GM12878 (cell line): ENCODE measurements at regions not wholly inside any gene's neighbourhood (a gene's known extent, or its start where the extent isn't known, plus 50 kb on each side); places are given as distances from the start of the nearest gene placed in this dataset.

Experiments used
- ATAC-seq: fragments of 200-7000 bp; cut with Tn5 transposase; 3 replicates; pipeline ENCODE4 v1.9.1; 2020; ENCODE audit warnings: mild to moderate bottlenecking, moderate library complexity
- BruUV-seq: library from RNA; stranded (reverse); fragments of 400-500 nt; replicated peaks from 2 replicates; lab custom pipeline; 2021; lab: Mats Ljungman, UMichigan
- CTCF ChIA-PET: fragments of 300-600 bp; sonication (Branson Sonifier 250); formaldehyde crosslinking; extraction: SDS; loops from one replicate; lab custom pipeline; 2021; ENCODE audit warnings: inconsistent platforms; lab: Yijun Ruan, JAX
- POLR2A ChIA-PET: fragments of 350-600 bp; formaldehyde crosslinking; extraction: SDS; loops from one replicate; lab custom pipeline; 2021; ENCODE audit warnings: inconsistent platforms; lab: Charles Lee
- RAD21 ChIA-PET: fragments of 300-600 bp; sonication (Branson Sonifier 250); formaldehyde crosslinking; loops from one replicate; lab custom pipeline; 2023; ENCODE audit warnings: antibody characterized with exemption; ENCODE audit not compliant: unreplicated experiment; lab: Charles Lee
- SMC1A ChIA-PET: fragments of 300-600 bp; sonication (Branson Sonifier 250); formaldehyde crosslinking; loops from one replicate; lab custom pipeline; 2023; ENCODE audit not compliant: unreplicated experiment, uncharacterized antibody; lab: Charles Lee
- DNase-seq: peaks from one replicate; pipeline ENCODE4 v3.0.0-alpha.2; 2011; ENCODE audit warnings: low read depth, low spot score
- FAIRE-seq: peaks from 3 replicates; lab custom pipeline; 2011; peaks lifted over from hg19 to GRCh38; lab: Jason Lieb, UNC
- H2AFZ ChIP-seq: 2 replicates; pipeline ENCODE4 v1.6.0; 2011; ENCODE audit warnings: low read depth, low read length, control low read depth; ENCODE audit not compliant: control insufficient read depth
- H3K27ac ChIP-seq: 2 replicates; pipeline ENCODE4 v1.5.1; 2011; ENCODE audit warnings: control low read depth; ENCODE audit not compliant: control insufficient read depth, insufficient read depth
- H3K27me3 ChIP-seq, 2 experiments: replicated peaks in 1 of 2; 2 replicates each; pipeline versions ENCODE4 v1.6.0 to v1.6.1; 2011; ENCODE audit warnings: low read length in 1 of 2; ENCODE audit not compliant: control insufficient read depth in 2 of 2, insufficient read depth in 2 of 2
- H3K36me3 ChIP-seq, 2 experiments: 2 replicates each; pipeline ENCODE4 v1.5.1; 2011; ENCODE audit warnings: low read length in 1 of 2; ENCODE audit not compliant: control insufficient read depth in 2 of 2, insufficient read depth in 2 of 2
- H3K4me1 ChIP-seq: 2 replicates; pipeline ENCODE4 v1.6.1; 2011; ENCODE audit warnings: mild to moderate bottlenecking, low read length, moderate library complexity, mixed read lengths; ENCODE audit not compliant: control insufficient read depth, insufficient read depth
- H3K4me2 ChIP-seq: 2 replicates; pipeline ENCODE4 v1.6.0; 2011; ENCODE audit warnings: control low read depth; ENCODE audit not compliant: control insufficient read depth, insufficient read depth
- H3K4me3 ChIP-seq: fragments of 200-600 bp; sonication (generic); 2 replicates; pipeline ENCODE4 v1.5.1; 2016
- H3K79me2 ChIP-seq: 2 replicates; pipeline ENCODE4 v1.6.0; 2011; ENCODE audit warnings: low read length; ENCODE audit not compliant: control insufficient read depth, insufficient read depth
- H3K9ac ChIP-seq: 2 replicates; pipeline ENCODE4 v1.8.0; 2011; ENCODE audit warnings: low read length, control low read depth, mixed read lengths; ENCODE audit not compliant: control insufficient read depth, insufficient read depth
- H3K9me3 ChIP-seq: replicated peaks from 3 replicates; pipeline ENCODE4 v1.5.1; 2011; ENCODE audit warnings: mild to moderate bottlenecking, low read length; ENCODE audit not compliant: control insufficient read depth, insufficient read depth
- H4K20me1 ChIP-seq: 2 replicates; pipeline ENCODE4 v1.6.0; 2011; ENCODE audit not compliant: control insufficient read depth, insufficient read depth
- BCL3 ChIP-seq: IDR thresholded peaks from 2 replicates; pipeline ENCODE4 v1.6.1; 2011; ENCODE audit warnings: borderline replicate concordance, low read depth, mild to moderate bottlenecking, moderate library complexity, low read length; ENCODE audit not compliant: insufficient read depth, poor library complexity, severe bottlenecking
- CHD1 ChIP-seq: IDR thresholded peaks from 2 replicates; pipeline ENCODE4 v1.6.1; 2012; ENCODE audit warnings: low read depth, low read length, improper control_type of control experiment
- CREB1 ChIP-seq: IDR thresholded peaks from 2 replicates; pipeline ENCODE4 v1.6.1; 2012; ENCODE audit warnings: low read depth, mild to moderate bottlenecking, inconsistent platforms
- FOXK2 ChIP-seq: fragments of 450-650 bp; IDR thresholded peaks from 2 replicates; pipeline ENCODE4 v1.6.1; 2017; ENCODE audit warnings: mild to moderate bottlenecking, moderate library complexity
- SMC3 ChIP-seq: IDR thresholded peaks from 2 replicates; pipeline ENCODE4 v1.6.1; 2011; ENCODE audit warnings: low read length, improper control_type of control experiment, borderline replicate concordance
- TAF1 ChIP-seq: IDR thresholded peaks from 2 replicates; pipeline ENCODE4 v1.6.1; 2011; ENCODE audit warnings: mild to moderate bottlenecking, low read depth, low read length, borderline replicate concordance
- TBL1XR1 ChIP-seq: IDR thresholded peaks from 2 replicates; pipeline ENCODE4 v1.6.1; 2012; ENCODE audit warnings: low read depth, low read length, improper control_type of control experiment
- YBX1 ChIP-seq: fragments of 450-650 bp; IDR thresholded peaks from 2 replicates; pipeline ENCODE4 v1.6.1; 2016; ENCODE audit warnings: antibody characterized with exemption
- ZNF592 ChIP-seq: fragments of 450-650 bp; IDR thresholded peaks from 2 replicates; pipeline ENCODE4 v1.6.1; 2017; ENCODE audit warnings: mild to moderate bottlenecking, moderate library complexity
- WGBS: methylation state at CpG from one replicate; pipeline ENCODE4 v1.1.6; 2016; ENCODE audit warnings: low lambda C conversion rate; ENCODE audit not compliant: insufficient replicate concordance, insufficient coverage; ENCODE audit errors: missing lambda C conversion rate; 5-methylcytosine and 5-hydroxymethylcytosine counted together
- in situ Hi-C: fragments of 300-500 bp; cut with MboI; formaldehyde crosslinking; loops from 9 replicates; pipeline ENCODE4 v1.14.3; 2018; ENCODE audit warnings: mixed read lengths
- intact Hi-C: fragments of 100-400 bp; cut with micrococcal nuclease; formaldehyde crosslinking; loops from one replicate; pipeline ENCODE4 v1.14.2; 2022; ENCODE audit not compliant: unreplicated experiment

GRCh38 chr22:48510599-48510998 is 1317.1 kb downstream of the BRD1 start:
- Histone ChIP-seq H3K27ac (no peak overlapping the region), H3K4me3 (no peak overlapping the region), H3K36me3 (no peaks in the 10 kb centered on the region; a peak in 1 of 4 replicates), H3K9ac (no peak overlapping the region), H3K27me3 (no peaks in the 10 kb centered on the region), H3K79me2 (no peaks in the 10 kb centered on the region), H4K20me1 (no peaks in the 10 kb centered on the region), H3K4me2 (no peak overlapping the region), H2AFZ (no peak overlapping the region)
- ChIA-PET POLR2A (no interaction called here), SMC1A (no interaction called here), RAD21 (no interaction called here)
- no TSS peak for BruUV-seq
- no peak for DNase-seq
- FAIRE-seq, result no peak
- intact Hi-C loops, result no loop called here
- in situ Hi-C loops, result no loop called here
- no peak for TF ChIP-seq CREB1
- TF ChIP-seq TBL1XR1, result no peak
- TF ChIP-seq FOXK2, result no peak
- no peak for TF ChIP-seq YBX1
- TF ChIP-seq TAF1, result no peak
- TF ChIP-seq, all 136 proteins: peak for 0
- Histone ChIP-seq H3K9me3 (no peaks in the 10 kb centered on the region; the same call in 2 of the 3 replicates), H3K4me1 (no peaks in the 10 kb centered on the region)
- 46% methylated on average over 2 of the region's 2 CpGs for WGBS
- no peak for ATAC-seq
- CTCF ChIA-PET, result no interaction called here

GRCh38 chr22:48507595-48508350 is 1319.9 kb downstream of the BRD1 start:
- WGBS, result 46% methylated on average over 23 of the region's 23 CpGs
- Histone ChIP-seq H3K36me3 (no peaks in the 10 kb centered on the region; a peak in 1 of 4 replicates), H3K9ac (no peak overlapping the region), H3K4me3 (no peak overlapping the region), H3K4me2 (no peak overlapping the region), H3K4me1 (no peaks in the 10 kb centered on the region), H3K79me2 (no peaks in the 10 kb centered on the region), H4K20me1 (no peaks in the 10 kb centered on the region), H2AFZ (no peak overlapping the region), H3K27me3 (no peaks in the 10 kb centered on the region), H3K9me3 (no peaks in the 10 kb centered on the region; the same call in 2 of the 3 replicates), H3K27ac (no peak overlapping the region)
- ChIA-PET CTCF (no interaction called here), SMC1A (no interaction called here), RAD21 (no interaction called here), POLR2A (no interaction called here)
- DNase-seq (no peak), FAIRE-seq (no peak), ATAC-seq (no peak)
- intact Hi-C loops, result no loop called here
- in situ Hi-C loops, result no loop called here
- no TSS peak for BruUV-seq
- TF ChIP-seq ZNF592, result no peak
- TF ChIP-seq BCL3, result no peak
- no peak for TF ChIP-seq CHD1
- no peak for TF ChIP-seq SMC3
